ENCODE measurements at regions not wholly inside any gene's neighbourhood (a gene's known extent, or its start where the extent isn't known, plus 50 kb on each side); places are given as distances from the start of the nearest gene placed in this dataset.

GRCh38 chr9:118644066-118644465, 725.2 kb downstream of the BRINP1 start:
- CTCF ChIA-PET = no interaction called here
- TF ChIP-seq CTCF (IDR thresholded peaks at IDR 0.05) (no peak), POLR2AphosphoS5 (IDR thresholded peaks at IDR 0.05; ENCODE audit: low read depth, low read length) (no peak), TCF7L2 (IDR thresholded peaks at IDR 0.05; ENCODE audit: low read depth, low read length) (no peak), SIN3A (IDR thresholded peaks at IDR 0.05; ENCODE audit: borderline replicate concordance, insufficient read depth, low read depth, low read length) (no peak), REST (IDR thresholded peaks at IDR 0.05; ENCODE audit: insufficient read depth in 1 of 2, low read depth in 2 of 2, low read length in 1 of 2) (no peak)

DNA sequence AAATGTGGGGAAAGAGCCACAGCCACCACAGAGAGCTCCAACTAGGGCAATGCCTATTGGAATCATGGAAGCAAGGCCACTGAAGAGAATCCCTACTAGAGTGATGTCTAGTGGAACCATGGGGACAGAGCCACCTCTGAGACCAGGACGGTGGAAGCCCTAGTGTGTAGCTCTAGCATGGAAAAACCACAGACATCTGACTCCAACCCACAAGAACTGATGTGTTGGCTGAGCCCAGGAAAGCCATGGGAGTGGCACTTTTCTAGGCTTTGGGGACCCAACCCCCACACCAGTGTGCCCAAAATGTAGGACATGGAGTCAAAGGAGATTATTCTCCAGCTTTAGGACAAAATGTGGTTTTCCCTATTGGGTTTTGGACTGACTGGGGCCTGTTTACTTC, 721.9 kb downstream of the BRINP1 start:
- in situ Hi-C loops (cut with HindIII; ENCODE audit: low pct_unique_long_range_greater_than_20kb, low sequenced_read_pairs) = no loop called here
- no peaks in the 10 kb centered on the region for H3K4me1 ChIP-seq (ENCODE audit: control insufficient read depth, insufficient read depth, low read length)
- DNase-seq (ENCODE audit: low read depth, low spot score) (no peak), ATAC-seq (no peak)
- H3K4me3 ChIP-seq (ENCODE audit: low read depth in 2 of 2, low read length in 2 of 2) = no peak overlapping the region
- no peaks in the 10 kb centered on the region for H3K27me3 ChIP-seq (ENCODE audit: control insufficient read depth, insufficient read depth, low read length)
- POLR2A ChIA-PET = no interaction called here
- intact Hi-C loops (cut with micrococcal nuclease; ENCODE audit: unreplicated experiment) = no loop called here
- CTCF ChIA-PET = no interaction called here
- H3K27ac ChIP-seq (ENCODE audit: low read length) = no peak overlapping the region
- TF ChIP-seq REST (IDR thresholded peaks at IDR 0.05; ENCODE audit: insufficient read depth in 1 of 2, low read depth in 2 of 2, low read length in 1 of 2) (no peak), SIN3A (IDR thresholded peaks at IDR 0.05; ENCODE audit: borderline replicate concordance, insufficient read depth, low read depth, low read length) (no peak), TCF7L2 (IDR thresholded peaks at IDR 0.05; ENCODE audit: low read depth, low read length) (no peak), CTCF (IDR thresholded peaks at IDR 0.05) (no peak), POLR2AphosphoS5 (IDR thresholded peaks at IDR 0.05; ENCODE audit: low read depth, low read length) (no peak)
- no TSS peak for BruUV-seq (replicated peaks)
- no peaks in the 10 kb centered on the region for H3K9me3 ChIP-seq (ENCODE audit: control insufficient read depth, insufficient read depth, low read depth, low read length)
- no peaks in the 10 kb centered on the region for H3K36me3 ChIP-seq (ENCODE audit: control insufficient read depth, insufficient read depth, low read length)

More at GRCh38 chr9:118644066-118644465, 725.2 kb downstream of the BRINP1 start:
- H3K36me3 ChIP-seq (ENCODE audit: control insufficient read depth, insufficient read depth, low read length) = no peaks in the 10 kb centered on the region
- in situ Hi-C loops (cut with HindIII; ENCODE audit: low pct_unique_long_range_greater_than_20kb, low sequenced_read_pairs) = no loop called here
- POLR2A ChIA-PET = no interaction called here
- intact Hi-C loops (cut with micrococcal nuclease; ENCODE audit: unreplicated experiment) = no loop called here
- DNase-seq (ENCODE audit: low read depth, low spot score) = no peak
- no peaks in the 10 kb centered on the region for H3K9me3 ChIP-seq (ENCODE audit: control insufficient read depth, insufficient read depth, low read depth, low read length)
- H3K27ac ChIP-seq (ENCODE audit: low read length) = no peak overlapping the region
- no peaks in the 10 kb centered on the region for H3K4me1 ChIP-seq (ENCODE audit: control insufficient read depth, insufficient read depth, low read length)
- BruUV-seq (replicated peaks) = no TSS peak
- H3K27me3 ChIP-seq (ENCODE audit: control insufficient read depth, insufficient read depth, low read length) = no peaks in the 10 kb centered on the region
- ATAC-seq = no peak
- no peak overlapping the region for H3K4me3 ChIP-seq (ENCODE audit: low read depth in 2 of 2, low read length in 2 of 2)

Measured in Panc1 (cell line).